ENCODE measurements at regions not wholly inside any gene's neighbourhood (a gene's known extent, or its start where the extent isn't known, plus 50 kb on each side); places are given as distances from the start of the nearest gene placed in this dataset.

GRCh38 chr10:130772056-130772455, 539.5 kb downstream of the TCERG1L start:
- no peak for TF ChIP-seq CTCF (IDR thresholded peaks at IDR 0.05)
- no peak for TF ChIP-seq POLR2A (IDR thresholded peaks at IDR 0.05)
